Natural killer cell (primary cell): ENCODE measurements at regions not wholly inside any gene's neighbourhood (a gene's known extent, or its start where the extent isn't known, plus 50 kb on each side); places are given as distances from the start of the nearest gene placed in this dataset.

ENCODE experiments used
- ATAC-seq, 3 donors: fragments of 150-1000 bp in 2 of 3; fragments of 200-7000 bp in 1 of 3; cut with Tn5 transposase; 1 replicate in 1 of 3; 2 replicates in 2 of 3; pipeline ENCODE4 v1.10.0; 2021; ENCODE audit warnings: mild to moderate bottlenecking in 2 of 3, moderate library complexity in 2 of 3
- DNase-seq, 2 donors: peaks; one replicate each; pipeline versions ENCODE4 v3.0.0 to v3.0.0-alpha.2; 2013 to 2021; ENCODE audit warnings: mixed read lengths in 1 of 2
- H3K27ac ChIP-seq: one replicate; pipeline ENCODE4 v1.5.1; 2013; ENCODE audit warnings: mild to moderate bottlenecking, low read length
- H3K27me3 ChIP-seq: one replicate; pipeline ENCODE4 v1.6.1; 2013; ENCODE audit warnings: low read length; ENCODE audit not compliant: control insufficient read depth, insufficient read depth
- H3K36me3 ChIP-seq: one replicate; pipeline ENCODE4 v1.6.1; 2013; ENCODE audit warnings: low read length; ENCODE audit not compliant: control insufficient read depth, insufficient read depth
- H3K4me1 ChIP-seq: one replicate; pipeline ENCODE4 v1.6.1; 2013; ENCODE audit warnings: low read length; ENCODE audit not compliant: control insufficient read depth, insufficient read depth
- H3K4me3 ChIP-seq: one replicate; pipeline ENCODE4 v1.5.1; 2013; ENCODE audit warnings: low read length
- H3K9me3 ChIP-seq: one replicate; pipeline ENCODE4 v1.6.1; 2013; ENCODE audit warnings: low read length; ENCODE audit not compliant: control insufficient read depth, insufficient read depth
- H3K27ac Mint-ChIP-seq, 2 donors: one replicate each; pipeline ENCODE4 v1.8.0; 2022; ENCODE audit warnings: mild to moderate bottlenecking in 2 of 2, mixed read lengths in 2 of 2, moderate library complexity in 1 of 2
- H3K27me3 Mint-ChIP-seq, 2 donors: one replicate each; pipeline ENCODE4 v1.8.0; 2022; ENCODE audit warnings: low read depth in 2 of 2, mixed read lengths in 2 of 2
- H3K36me3 Mint-ChIP-seq: one replicate; pipeline ENCODE4 v1.8.0; 2022; ENCODE audit warnings: mixed read lengths
- H3K4me1 Mint-ChIP-seq, 2 donors: one replicate each; pipeline ENCODE4 v1.8.0; 2022; ENCODE audit warnings: mixed read lengths in 2 of 2
- H3K4me3 Mint-ChIP-seq: one replicate; pipeline ENCODE4 v1.8.0; 2022; ENCODE audit warnings: mild to moderate bottlenecking, moderate library complexity, mixed read lengths
- H3K9me3 Mint-ChIP-seq, 2 donors: one replicate each; pipeline ENCODE4 v1.8.0; 2022; ENCODE audit warnings: mixed read lengths in 2 of 2
- CTCF ChIP-seq: fragments of 200-600 bp; IDR thresholded peaks from one replicate; pipeline ENCODE4 v1.8.0; 2022; ENCODE audit warnings: antibody characterized with exemption
- WGBS: methylation state at CpG from one replicate; pipeline ENCODE4 v1.1.7; 2013; ENCODE audit warnings: missing lambda C conversion rate; ENCODE audit not compliant: insufficient coverage; 5-methylcytosine and 5-hydroxymethylcytosine counted together
- intact Hi-C: fragments of 100-400 bp; cut with micrococcal nuclease; formaldehyde crosslinking; loops from one replicate; pipeline ENCODE4 v1.14.2; 2022

DNA sequence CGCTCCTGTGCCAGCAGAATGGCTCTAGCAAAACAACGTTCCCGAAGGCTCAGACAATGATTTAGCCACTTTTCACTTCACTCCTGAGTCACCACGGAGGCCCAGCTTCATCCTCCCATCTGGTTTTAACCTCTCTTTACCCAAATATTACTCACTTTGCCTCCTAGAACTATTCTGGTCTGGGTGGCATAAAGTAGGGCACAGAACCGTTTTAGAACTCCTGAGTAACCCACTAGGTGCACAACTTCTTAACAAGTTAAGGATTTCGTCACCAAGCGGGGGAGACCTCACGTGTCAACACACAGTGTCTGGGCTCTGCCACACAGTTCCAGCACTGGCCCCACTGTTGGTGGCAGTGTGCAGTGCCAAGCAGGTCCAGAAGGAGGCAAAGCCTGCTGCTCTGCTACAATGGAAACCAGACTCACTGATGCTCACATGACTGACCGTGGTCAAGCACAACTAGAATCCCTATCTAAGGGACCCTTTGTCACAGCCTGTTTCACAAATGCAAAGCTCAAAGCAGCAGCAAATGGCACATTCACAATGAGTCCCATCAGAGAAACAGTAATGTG lies 121.7 kb downstream of the SIPA1L2 start:
- 85% methylated on average over 9 of the region's 9 CpGs for WGBS
- H3K27me3 ChIP-seq = no peaks in the 10 kb centered on the region
- no peak overlapping the region for H3K4me3 ChIP-seq
- H3K36me3 Mint-ChIP-seq = no peaks in the 10 kb centered on the region
- no peak overlapping the region for H3K27ac ChIP-seq
- intact Hi-C loops = no loop called here
- ATAC-seq (no peak), DNase-seq (no peak)
- H3K27ac Mint-ChIP-seq = no peak overlapping the region
- peaks cover 15 to 42% of the 10 kb centered on the region in 2 donors for H3K27me3 Mint-ChIP-seq
- H3K9me3 ChIP-seq = no peaks in the 10 kb centered on the region
- no peak overlapping the region for H3K4me3 Mint-ChIP-seq
- no peaks in the 10 kb centered on the region for H3K9me3 Mint-ChIP-seq
- H3K4me1 ChIP-seq = no peaks in the 10 kb centered on the region
- no peak for TF ChIP-seq CTCF
- H3K36me3 ChIP-seq = no peaks in the 10 kb centered on the region
- peaks cover 0 to 11% of the 10 kb centered on the region in 2 donors for H3K4me1 Mint-ChIP-seq

DNA sequence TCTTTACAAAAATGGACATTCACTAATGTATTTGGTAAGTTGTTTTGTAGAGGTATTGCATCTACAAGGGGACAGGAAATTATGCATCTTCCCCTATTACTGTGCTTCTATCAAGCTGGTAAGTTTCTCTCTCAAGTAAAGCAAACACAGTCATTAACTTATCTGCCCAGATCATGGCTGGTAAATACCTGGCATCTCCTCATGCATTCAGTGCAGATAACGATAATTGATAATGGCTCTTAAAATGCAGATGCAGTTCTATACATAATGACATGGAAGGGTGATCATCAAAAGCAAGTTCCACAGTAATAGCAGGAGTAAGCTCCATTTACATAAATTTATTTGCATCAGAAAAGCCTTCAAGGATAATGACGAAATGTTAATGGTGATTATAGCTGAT lies 122.4 kb downstream of the SIPA1L2 start:
- no peaks in the 10 kb centered on the region for H3K36me3 Mint-ChIP-seq
- no peak overlapping the region for H3K27ac Mint-ChIP-seq
- H3K27me3 Mint-ChIP-seq = peaks cover 17 to 42% of the 10 kb centered on the region in 2 donors
- intact Hi-C loops = no loop called here
- no peak for DNase-seq
- H3K9me3 Mint-ChIP-seq = no peaks in the 10 kb centered on the region
- H3K4me1 ChIP-seq = no peaks in the 10 kb centered on the region
- ATAC-seq = no peak
- TF ChIP-seq CTCF = no peak
- no peak overlapping the region for H3K27ac ChIP-seq
- H3K27me3 ChIP-seq = no peaks in the 10 kb centered on the region
- WGBS = 100% methylated on average over 1 of the region's 2 CpGs
- no peak overlapping the region for H3K4me3 Mint-ChIP-seq
- H3K4me3 ChIP-seq = no peak overlapping the region
- no peaks in the 10 kb centered on the region for H3K9me3 ChIP-seq
- no peaks in the 10 kb centered on the region for H3K36me3 ChIP-seq
- peaks cover 0 to 11% of the 10 kb centered on the region in 2 donors for H3K4me1 Mint-ChIP-seq

- intact Hi-C loops = no loop called here
- Histone ChIP-seq H3K27me3 (no peaks in the 10 kb centered on the region), H3K9me3 (no peaks in the 10 kb centered on the region), H3K4me1 (no peaks in the 10 kb centered on the region), H3K27ac (no peak overlapping the region), H3K36me3 (no peaks in the 10 kb centered on the region), H3K4me3 (no peak overlapping the region)
- no peak for DNase-seq
- Mint-ChIP-seq H3K36me3 (no peaks in the 10 kb centered on the region), H3K4me3 (no peak overlapping the region), H3K9me3 (no peaks in the 10 kb centered on the region), H3K4me1 (peaks cover 0 to 11% of the 10 kb centered on the region in 2 donors), H3K27ac (no peak overlapping the region), H3K27me3 (peaks cover 20 to 26% of the 10 kb centered on the region in 2 donors)
- 88% methylated on average over 2 of the region's 2 CpGs for WGBS
- TF ChIP-seq CTCF = no peak
- ATAC-seq = no peak
These were observed 124.0 kb downstream of the SIPA1L2 start for GRCh38 chr1:232505884-232506283.

DNA sequence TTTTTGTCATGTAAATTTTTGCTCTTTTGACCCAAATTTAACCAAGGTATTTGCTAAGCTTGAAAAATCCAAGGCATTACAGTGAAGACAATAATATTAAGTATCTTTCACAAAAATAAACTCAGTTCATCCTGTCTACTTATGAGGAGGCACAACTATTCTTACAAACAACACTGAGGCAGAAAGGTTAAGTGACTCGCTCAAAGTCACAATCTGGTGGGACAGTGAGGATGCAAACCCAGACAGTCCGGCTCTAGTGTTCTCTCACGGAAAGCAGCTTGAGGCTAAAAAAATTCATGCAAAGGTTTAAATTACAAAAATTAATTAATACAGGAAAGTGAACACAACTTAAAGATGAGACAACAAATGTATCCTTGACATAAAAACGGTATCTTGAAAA lies 125.3 kb downstream of the SIPA1L2 start:
- Mint-ChIP-seq H3K36me3 (no peaks in the 10 kb centered on the region), H3K27ac (no peak overlapping the region), H3K9me3 (no peaks in the 10 kb centered on the region), H3K4me3 (no peak overlapping the region), H3K4me1 (peaks cover 0 to 11% of the 10 kb centered on the region in 2 donors), H3K27me3 (peaks cover 21 to 23% of the 10 kb centered on the region in 2 donors)
- DNase-seq (no peak), ATAC-seq (no peak)
- no peak for TF ChIP-seq CTCF
- intact Hi-C loops = no loop called here
- Histone ChIP-seq H3K4me3 (no peak overlapping the region), H3K4me1 (no peaks in the 10 kb centered on the region), H3K27ac (no peak overlapping the region), H3K9me3 (no peaks in the 10 kb centered on the region), H3K27me3 (no peaks in the 10 kb centered on the region), H3K36me3 (no peaks in the 10 kb centered on the region)
- 90% methylated on average over 2 of the region's 4 CpGs for WGBS
